GM19395 (cell line): ENCODE measurements at regions not wholly inside any gene's neighbourhood (a gene's known extent, or its start where the extent isn't known, plus 50 kb on each side); places are given as distances from the start of the nearest gene placed in this dataset.

Experiments used
- ATAC-seq: cut with Tn5 transposase; IDR thresholded peaks from one replicate; pipeline ENCODE4 v1.9.1; 2021; ENCODE audit warnings: mild to moderate bottlenecking, moderate library complexity; ENCODE audit not compliant: unreplicated experiment

- ATAC-seq: no peak
Measured at GRCh38 chr22:22392131-22392530, 116.4 kb downstream of the ZNF280B start.

GRCh38 chr22:22394591-22394990, 114.0 kb downstream of the ZNF280B start:
- ATAC-seq: no peak

GRCh38 chr22:22395245-22395644, 113.3 kb downstream of the ZNF280B start:
- ATAC-seq: peak; percentile 52

- ATAC-seq: no peak
Measured at GRCh38 chr22:22396741-22397291, 111.7 kb downstream of the ZNF280B start.

GRCh38 chr22:22397292-22397870, 111.2 kb downstream of the ZNF280B start:
- ATAC-seq: no peak

- ATAC-seq: no peak
Measured at GRCh38 chr22:22397875-22398524, 110.5 kb downstream of the ZNF280B start.

GRCh38 chr22:22398530-22399327, 109.8 kb downstream of the ZNF280B start:
- ATAC-seq: no peak

GRCh38 chr22:22400099-22400498, 108.4 kb downstream of the ZNF280B start:
- ATAC-seq: no peak

GRCh38 chr22:22400964-22401363, 107.6 kb downstream of the ZNF280B start:
- ATAC-seq: no peak

GRCh38 chr22:22401381-22401780, 107.2 kb downstream of the ZNF280B start:
- no peak for ATAC-seq

- ATAC-seq: no peak
Measured at GRCh38 chr22:22403306-22403705, 105.2 kb downstream of the ZNF280B start.

GRCh38 chr22:22403771-22404170, 104.8 kb downstream of the ZNF280B start:
- ATAC-seq: no peak

GRCh38 chr22:22404598-22405284, 103.8 kb downstream of the ZNF280B start:
- no peak for ATAC-seq

GRCh38 chr22:22406445-22407027, 102.0 kb downstream of the ZNF280B start:
- no peak for ATAC-seq

GRCh38 chr22:22407061-22407460, 101.5 kb downstream of the ZNF280B start:
- ATAC-seq: no peak

- no peak for ATAC-seq
Measured at GRCh38 chr22:22408269-22408668, 100.3 kb downstream of the ZNF280B start.

GRCh38 chr22:22408731-22409696, 99.5 kb downstream of the ZNF280B start:
- ATAC-seq: no peak

- ATAC-seq: no peak
Measured at GRCh38 chr22:22410121-22410520, 98.4 kb downstream of the ZNF280B start.

GRCh38 chr22:22410677-22411076, 97.9 kb downstream of the ZNF280B start:
- no peak for ATAC-seq

GRCh38 chr22:22414266-22414665, 94.3 kb downstream of the ZNF280B start:
- no peak for ATAC-seq
